Osteoblast (primary cell): ENCODE measurements at regions not wholly inside any gene's neighbourhood (a gene's known extent, or its start where the extent isn't known, plus 50 kb on each side); places are given as distances from the start of the nearest gene placed in this dataset.

Experiments
- DNase-seq: peaks from one replicate; pipeline ENCODE4 v3.0.0; 2011; ENCODE audit warnings: low spot score, mixed read lengths; ENCODE audit not compliant: insufficient read length; ENCODE audit errors: missing footprints
- H2AFZ ChIP-seq: 2 replicates; pipeline ENCODE4 v1.6.0; 2011; ENCODE audit warnings: mild to moderate bottlenecking, low read length
- H3K27ac ChIP-seq: 2 replicates; pipeline ENCODE4 v1.5.1; 2011; ENCODE audit warnings: mild to moderate bottlenecking, low read depth, low read length, moderate library complexity
- H3K27me3 ChIP-seq: 2 replicates; pipeline ENCODE4 v1.6.0; 2012; ENCODE audit warnings: mild to moderate bottlenecking, control low read depth, inconsistent platforms, low read length, moderate library complexity; ENCODE audit not compliant: insufficient read depth
- H3K36me3 ChIP-seq: 2 replicates; pipeline ENCODE4 v1.5.1; 2011; ENCODE audit warnings: mild to moderate bottlenecking, low read length, control low read depth, moderate library complexity; ENCODE audit not compliant: insufficient read depth
- H3K4me1 ChIP-seq: 2 replicates; pipeline ENCODE4 v1.5.1; 2011; ENCODE audit warnings: mild to moderate bottlenecking, low read length, control low read depth, moderate library complexity; ENCODE audit not compliant: insufficient read depth
- H3K4me2 ChIP-seq: 2 replicates; pipeline ENCODE4 v1.6.0; 2011; ENCODE audit warnings: mild to moderate bottlenecking, low read length; ENCODE audit not compliant: insufficient read depth
- H3K4me3 ChIP-seq: fragments of 200-600 bp; sonication (generic); 3 replicates; pipeline ENCODE4 v1.5.1; 2012; ENCODE audit warnings: mild to moderate bottlenecking, low read length, inconsistent platforms; ENCODE audit not compliant: insufficient read depth
- H3K79me2 ChIP-seq: 2 replicates; pipeline ENCODE4 v1.6.0; 2012; ENCODE audit warnings: mild to moderate bottlenecking, low read length, control low read depth, inconsistent platforms; ENCODE audit not compliant: insufficient read depth
- H3K9me3 ChIP-seq: 2 replicates; pipeline ENCODE4 v1.5.1; 2011; ENCODE audit warnings: low read depth, low read length, control low read depth
- H4K20me1 ChIP-seq: 2 replicates; pipeline ENCODE4 v1.6.0; 2012; ENCODE audit warnings: mild to moderate bottlenecking, low read length, control low read depth; ENCODE audit not compliant: insufficient read depth
- TF ChIP-seq, protein P1 (sequence below): IDR thresholded peaks from 2 replicates; pipeline ENCODE4 v1.5.1; 2011; ENCODE audit warnings: mild to moderate bottlenecking, low read depth, low read length, moderate library complexity; ENCODE audit errors: extremely low read depth

DNA sequence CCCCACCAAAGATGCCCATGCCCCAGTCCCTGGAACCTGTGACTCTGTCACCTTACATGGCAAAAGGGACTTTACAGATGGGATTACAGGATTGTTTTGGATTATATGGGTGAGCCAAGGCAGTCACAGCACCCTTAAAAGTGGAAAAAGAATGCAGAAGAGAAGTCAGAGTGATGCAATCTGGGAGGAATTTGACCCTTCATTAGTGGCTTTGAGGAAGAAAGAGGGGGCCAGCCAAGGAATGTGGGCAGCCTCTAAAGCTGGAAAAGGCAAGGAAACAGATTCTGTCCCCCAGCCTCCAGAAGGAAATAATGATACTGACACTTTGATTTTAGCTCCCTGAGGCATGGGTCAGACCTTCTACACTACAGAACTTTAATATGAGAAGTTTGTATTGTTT, 257.3 kb upstream of the ISX start:
- Histone ChIP-seq H4K20me1 (no peaks in the 10 kb centered on the region), H3K27me3 (no peaks in the 10 kb centered on the region), H3K4me2 (no peak overlapping the region), H3K4me1 (no peaks in the 10 kb centered on the region), H3K79me2 (no peaks in the 10 kb centered on the region), H3K9me3 (no peaks in the 10 kb centered on the region), H2AFZ (no peak overlapping the region), H3K4me3 (no peak overlapping the region), H3K27ac (no peak overlapping the region), H3K36me3 (no peaks in the 10 kb centered on the region)
- no peak for DNase-seq
- TF ChIP-seq, protein P1, sequence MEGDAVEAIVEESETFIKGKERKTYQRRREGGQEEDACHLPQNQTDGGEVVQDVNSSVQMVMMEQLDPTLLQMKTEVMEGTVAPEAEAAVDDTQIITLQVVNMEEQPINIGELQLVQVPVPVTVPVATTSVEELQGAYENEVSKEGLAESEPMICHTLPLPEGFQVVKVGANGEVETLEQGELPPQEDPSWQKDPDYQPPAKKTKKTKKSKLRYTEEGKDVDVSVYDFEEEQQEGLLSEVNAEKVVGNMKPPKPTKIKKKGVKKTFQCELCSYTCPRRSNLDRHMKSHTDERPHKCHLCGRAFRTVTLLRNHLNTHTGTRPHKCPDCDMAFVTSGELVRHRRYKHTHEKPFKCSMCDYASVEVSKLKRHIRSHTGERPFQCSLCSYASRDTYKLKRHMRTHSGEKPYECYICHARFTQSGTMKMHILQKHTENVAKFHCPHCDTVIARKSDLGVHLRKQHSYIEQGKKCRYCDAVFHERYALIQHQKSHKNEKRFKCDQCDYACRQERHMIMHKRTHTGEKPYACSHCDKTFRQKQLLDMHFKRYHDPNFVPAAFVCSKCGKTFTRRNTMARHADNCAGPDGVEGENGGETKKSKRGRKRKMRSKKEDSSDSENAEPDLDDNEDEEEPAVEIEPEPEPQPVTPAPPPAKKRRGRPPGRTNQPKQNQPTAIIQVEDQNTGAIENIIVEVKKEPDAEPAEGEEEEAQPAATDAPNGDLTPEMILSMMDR: no peak

DNA sequence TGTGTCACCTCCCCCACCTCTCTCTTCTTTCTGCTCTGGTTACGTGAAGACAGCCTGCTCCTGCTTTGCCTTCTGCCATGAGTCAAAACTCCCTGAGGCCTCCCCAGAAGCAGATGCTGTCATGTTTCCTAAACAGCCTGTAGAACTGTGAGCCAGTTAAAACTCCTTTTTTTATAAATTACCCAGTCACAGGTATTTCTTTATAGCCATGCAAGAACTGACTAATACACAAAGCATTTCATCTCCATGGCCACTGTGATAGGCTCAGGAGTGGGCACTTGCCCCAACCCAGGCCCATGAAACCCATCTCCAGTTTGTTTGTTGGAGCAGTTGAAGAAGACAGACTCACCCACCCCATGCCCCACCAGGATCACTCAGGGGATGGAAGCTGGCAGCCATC, 253.3 kb upstream of the ISX start:
- no peak for DNase-seq
- Histone ChIP-seq H3K27me3 (no peaks in the 10 kb centered on the region), H2AFZ (no peak overlapping the region), H3K36me3 (no peaks in the 10 kb centered on the region), H3K79me2 (no peaks in the 10 kb centered on the region), H4K20me1 (no peaks in the 10 kb centered on the region), H3K4me3 (no peak overlapping the region), H3K9me3 (no peaks in the 10 kb centered on the region), H3K4me1 (no peaks in the 10 kb centered on the region), H3K27ac (no peak overlapping the region), H3K4me2 (no peak overlapping the region)
- TF ChIP-seq, protein P1: no peak

DNA sequence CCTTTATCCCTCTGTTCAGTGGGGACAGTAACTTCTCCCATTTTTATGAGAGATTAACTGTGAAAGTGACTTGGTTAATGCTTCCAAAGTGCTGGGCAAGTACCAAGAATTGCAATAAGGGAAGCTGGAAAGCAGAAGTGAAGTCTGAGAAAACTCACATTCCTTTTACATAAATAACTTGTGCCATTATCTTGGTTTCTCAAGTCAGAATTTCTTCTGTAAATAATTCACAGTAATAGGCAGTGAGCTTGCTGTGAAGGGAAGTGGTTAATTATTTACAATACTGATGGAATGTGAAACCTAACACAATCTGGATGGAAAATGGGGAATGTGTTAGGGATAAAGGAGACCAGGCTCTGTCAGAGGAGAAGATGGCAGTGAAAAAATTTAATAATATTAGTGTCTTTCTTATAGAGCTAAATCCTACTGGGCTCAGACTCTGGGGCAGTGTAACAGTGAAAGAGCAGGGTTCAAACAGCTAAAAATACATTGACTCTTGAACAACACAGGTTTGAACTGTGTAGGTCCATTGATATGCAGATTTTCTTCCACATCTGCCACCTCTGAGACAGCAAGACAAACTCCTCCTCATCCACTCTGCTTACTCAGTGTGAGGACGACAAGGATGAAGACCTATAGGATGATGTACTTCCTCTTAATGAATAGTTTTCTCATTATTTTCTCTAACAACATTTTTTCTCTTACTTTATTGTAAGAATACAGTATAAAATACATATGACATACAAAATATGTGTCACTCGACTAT, 251.5 kb upstream of the ISX start:
- no peak for DNase-seq
- Histone ChIP-seq H3K27ac (no peak overlapping the region), H3K79me2 (no peaks in the 10 kb centered on the region), H3K4me3 (no peak overlapping the region), H4K20me1 (no peaks in the 10 kb centered on the region), H3K27me3 (no peaks in the 10 kb centered on the region), H3K4me1 (no peaks in the 10 kb centered on the region), H3K4me2 (no peak overlapping the region), H3K36me3 (no peaks in the 10 kb centered on the region), H3K9me3 (no peaks in the 10 kb centered on the region), H2AFZ (no peak overlapping the region)
- TF ChIP-seq, protein P1: no peak

DNA sequence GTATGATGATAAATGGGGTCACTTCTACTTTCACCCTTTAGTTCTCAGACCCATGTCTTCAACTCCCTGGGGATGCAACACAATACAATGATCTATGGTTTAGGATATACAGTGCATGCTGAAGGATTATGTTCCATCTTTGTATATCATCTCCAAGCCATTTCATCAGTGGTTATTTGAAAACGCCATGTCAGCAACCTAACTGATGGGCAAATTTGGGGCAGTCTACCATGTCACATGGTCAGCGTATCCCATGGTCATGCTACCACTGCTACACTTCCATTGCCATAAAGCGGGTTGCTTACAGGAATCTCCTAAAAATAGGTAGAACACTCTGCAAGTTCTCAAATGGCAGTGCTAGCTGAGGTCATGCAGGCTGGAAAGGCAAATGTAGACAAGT, 236.5 kb upstream of the ISX start:
- H3K9me3 ChIP-seq: no peaks in the 10 kb centered on the region
- no peaks in the 10 kb centered on the region for H4K20me1 ChIP-seq
- no peak overlapping the region for H3K4me3 ChIP-seq
- no peaks in the 10 kb centered on the region for H3K36me3 ChIP-seq
- H3K27ac ChIP-seq: no peak overlapping the region
- no peaks in the 10 kb centered on the region for H3K4me1 ChIP-seq
- no peak overlapping the region for H2AFZ ChIP-seq
- TF ChIP-seq, protein P1: no peak
- no peaks in the 10 kb centered on the region for H3K27me3 ChIP-seq
- H3K4me2 ChIP-seq: no peak overlapping the region
- no peaks in the 10 kb centered on the region for H3K79me2 ChIP-seq
- no peak for DNase-seq
